Activated CD8-positive, alpha-beta memory T cell treated with anti-CD3 and anti-CD28 coated beads for 1 hour (primary cell): ENCODE measurements at regions not wholly inside any gene's neighbourhood (a gene's known extent, or its start where the extent isn't known, plus 50 kb on each side); places are given as distances from the start of the nearest gene placed in this dataset.
"Not testable (repeated sequence)": the region's sequence is repeated elsewhere in the genome, so short reads cannot be mapped to it uniquely, and the experiment has no call there.

ENCODE experiments used
- DNase-seq, 2 donors: peaks; one replicate each; pipeline ENCODE4 v3.0.0-alpha.2; 2020; ENCODE audit warnings: low read depth in 1 of 2; ENCODE audit errors: extremely low read depth in 1 of 2

GRCh38 chr15:70602834-70603560 lies 160.4 kb downstream of the UACA start:
- no peak for DNase-seq

GRCh38 chr15:70602281-70602680 lies 161.1 kb downstream of the UACA start:
- no peak for DNase-seq

- no peak for DNase-seq
Observed at GRCh38 chr15:70597945-70598344, 165.4 kb downstream of the UACA start.

GRCh38 chr15:70597056-70597603 lies 166.2 kb downstream of the UACA start:
- no peak for DNase-seq

GRCh38 chr15:70596354-70597055 lies 166.9 kb downstream of the UACA start:
- no peak for DNase-seq

- DNase-seq: no peak
Observed at GRCh38 chr15:70593795-70594194, 169.6 kb downstream of the UACA start.

GRCh38 chr15:70589728-70590127 lies 173.6 kb downstream of the UACA start:
- no peak for DNase-seq

GRCh38 chr15:70589221-70589620 lies 174.1 kb downstream of the UACA start:
- DNase-seq: no peak

- DNase-seq: no peak
Observed at GRCh38 chr15:70588613-70589012, 174.7 kb downstream of the UACA start.

- no peak for DNase-seq
Observed at GRCh38 chr15:70587896-70588567, 175.3 kb downstream of the UACA start.

GRCh38 chr15:70587012-70587634 lies 176.2 kb downstream of the UACA start:
- not testable (repeated sequence) for DNase-seq

GRCh38 chr15:70586241-70586640 lies 177.1 kb downstream of the UACA start:
- no peak for DNase-seq

- DNase-seq: no peak
Observed at GRCh38 chr15:70585707-70586034, 177.7 kb downstream of the UACA start.

- peak; percentile 10 to 22 for DNase-seq
Observed at GRCh38 chr15:70584838-70585706, 178.3 kb downstream of the UACA start.

- DNase-seq: no peak
Observed at GRCh38 chr15:70584441-70584837, 178.9 kb downstream of the UACA start.

GRCh38 chr15:70583006-70583405 lies 180.4 kb downstream of the UACA start:
- DNase-seq: no peak

GRCh38 chr15:70582143-70582945 lies 181.0 kb downstream of the UACA start:
- no peak for DNase-seq

GRCh38 chr15:70580958-70581357 lies 182.4 kb downstream of the UACA start:
- no peak for DNase-seq

- no peak for DNase-seq
Observed at GRCh38 chr15:70580286-70580685, 183.1 kb downstream of the UACA start.

- DNase-seq: no peak
Observed at GRCh38 chr15:70579766-70580165, 183.6 kb downstream of the UACA start.
